HepG2 (cell line): ENCODE measurements at regions not wholly inside any gene's neighbourhood (a gene's known extent, or its start where the extent isn't known, plus 50 kb on each side); places are given as distances from the start of the nearest gene placed in this dataset.

ENCODE experiments used
- CREM ChIP-seq, 2 experiments: sonication (generic) in 1 of 2; formaldehyde crosslinking in 1 of 2; IDR thresholded peaks; 2 replicates each; pipeline versions ENCODE4 v1.4.0 to v1.6.1; 2016 to 2020; ENCODE audit warnings: antibody characterized with exemption in 1 of 2, mild to moderate bottlenecking in 1 of 2, missing genetic modification reagents in 1 of 2
- KDM6A ChIP-seq: IDR thresholded peaks from 2 replicates; pipeline ENCODE4 v1.6.1; 2016; ENCODE audit warnings: low read depth
- MYC ChIP-seq: sonication (generic); formaldehyde crosslinking; IDR thresholded peaks from 2 replicates; pipeline ENCODE4 v1.9.0; 2021; ENCODE audit warnings: missing genetic modification reagents, borderline replicate concordance
- NFE2L2 ChIP-seq: fragments of 150-350 bp; IDR thresholded peaks from 2 replicates; pipeline ENCODE4 v1.6.1; 2014; ENCODE audit warnings: low read length
- NR3C1 ChIP-seq: sonication (generic); formaldehyde crosslinking; IDR thresholded peaks from 2 replicates; pipeline ENCODE4 v1.4.0; 2020; ENCODE audit warnings: missing genetic modification reagents
- PATZ1 ChIP-seq: sonication (generic); formaldehyde crosslinking; IDR thresholded peaks from 2 replicates; pipeline ENCODE4 v1.4.0; 2020; ENCODE audit warnings: missing genetic modification reagents
- THAP7 ChIP-seq: sonication (generic); formaldehyde crosslinking; IDR thresholded peaks from 2 replicates; pipeline ENCODE4 v1.8.1; 2023; ENCODE audit warnings: mild to moderate bottlenecking, missing genetic modification reagents
- ZNF337 ChIP-seq: sonication (generic); formaldehyde crosslinking; IDR thresholded peaks from 2 replicates; pipeline ENCODE4 v1.5.1; 2020; ENCODE audit warnings: missing genetic modification reagents, low read depth, mild to moderate bottlenecking, borderline replicate concordance
- TF ChIP-seq, protein P1 (sequence below), 2 experiments: IDR thresholded peaks; 2 replicates each; pipeline ENCODE4 v1.6.1; 2011 to 2012; ENCODE audit warnings: low read length in 2 of 2, borderline replicate concordance in 1 of 2, low read depth in 1 of 2, mild to moderate bottlenecking in 1 of 2, moderate library complexity in 1 of 2
- TF ChIP-seq, protein P2 (sequence below): sonication (generic); formaldehyde crosslinking; IDR thresholded peaks from 2 replicates; pipeline ENCODE4 v1.5.0; 2020; ENCODE audit warnings: mild to moderate bottlenecking, missing genetic modification reagents, moderate library complexity
- TF ChIP-seq, protein P3 (sequence below): conservative IDR thresholded peaks from 2 replicates; pipeline ENCODE4 v1.6.1; 2018; ENCODE audit warnings: missing genetic modification reagents
- TF ChIP-seq, protein P4 (sequence below): sonication (generic); formaldehyde crosslinking; IDR thresholded peaks from 2 replicates; pipeline ENCODE4 v1.4.0; 2020; ENCODE audit warnings: missing genetic modification reagents, borderline replicate concordance

- TF ChIP-seq KDM6A (CRISPR knock-in tag) (no peak), THAP7 (no peak), CREM (IDR thresholded peaks at IDR 0.05) (no peak), CREM (CRISPR knock-in tag; IDR thresholded peaks at IDR 0.05) (no peak), PATZ1 (no peak), ZNF337 (no peak), NFE2L2 (no peak), MYC (no peak), NR3C1 (CRISPR knock-in tag) (no peak)
- TF ChIP-seq, protein P1, sequence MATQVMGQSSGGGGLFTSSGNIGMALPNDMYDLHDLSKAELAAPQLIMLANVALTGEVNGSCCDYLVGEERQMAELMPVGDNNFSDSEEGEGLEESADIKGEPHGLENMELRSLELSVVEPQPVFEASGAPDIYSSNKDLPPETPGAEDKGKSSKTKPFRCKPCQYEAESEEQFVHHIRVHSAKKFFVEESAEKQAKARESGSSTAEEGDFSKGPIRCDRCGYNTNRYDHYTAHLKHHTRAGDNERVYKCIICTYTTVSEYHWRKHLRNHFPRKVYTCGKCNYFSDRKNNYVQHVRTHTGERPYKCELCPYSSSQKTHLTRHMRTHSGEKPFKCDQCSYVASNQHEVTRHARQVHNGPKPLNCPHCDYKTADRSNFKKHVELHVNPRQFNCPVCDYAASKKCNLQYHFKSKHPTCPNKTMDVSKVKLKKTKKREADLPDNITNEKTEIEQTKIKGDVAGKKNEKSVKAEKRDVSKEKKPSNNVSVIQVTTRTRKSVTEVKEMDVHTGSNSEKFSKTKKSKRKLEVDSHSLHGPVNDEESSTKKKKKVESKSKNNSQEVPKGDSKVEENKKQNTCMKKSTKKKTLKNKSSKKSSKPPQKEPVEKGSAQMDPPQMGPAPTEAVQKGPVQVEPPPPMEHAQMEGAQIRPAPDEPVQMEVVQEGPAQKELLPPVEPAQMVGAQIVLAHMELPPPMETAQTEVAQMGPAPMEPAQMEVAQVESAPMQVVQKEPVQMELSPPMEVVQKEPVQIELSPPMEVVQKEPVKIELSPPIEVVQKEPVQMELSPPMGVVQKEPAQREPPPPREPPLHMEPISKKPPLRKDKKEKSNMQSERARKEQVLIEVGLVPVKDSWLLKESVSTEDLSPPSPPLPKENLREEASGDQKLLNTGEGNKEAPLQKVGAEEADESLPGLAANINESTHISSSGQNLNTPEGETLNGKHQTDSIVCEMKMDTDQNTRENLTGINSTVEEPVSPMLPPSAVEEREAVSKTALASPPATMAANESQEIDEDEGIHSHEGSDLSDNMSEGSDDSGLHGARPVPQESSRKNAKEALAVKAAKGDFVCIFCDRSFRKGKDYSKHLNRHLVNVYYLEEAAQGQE (IDR thresholded peaks at IDR 0.05; ENCODE audit: borderline replicate concordance in 1 of 2, low read depth in 1 of 2, low read length in 2 of 2): no peak
- TF ChIP-seq, protein P2, sequence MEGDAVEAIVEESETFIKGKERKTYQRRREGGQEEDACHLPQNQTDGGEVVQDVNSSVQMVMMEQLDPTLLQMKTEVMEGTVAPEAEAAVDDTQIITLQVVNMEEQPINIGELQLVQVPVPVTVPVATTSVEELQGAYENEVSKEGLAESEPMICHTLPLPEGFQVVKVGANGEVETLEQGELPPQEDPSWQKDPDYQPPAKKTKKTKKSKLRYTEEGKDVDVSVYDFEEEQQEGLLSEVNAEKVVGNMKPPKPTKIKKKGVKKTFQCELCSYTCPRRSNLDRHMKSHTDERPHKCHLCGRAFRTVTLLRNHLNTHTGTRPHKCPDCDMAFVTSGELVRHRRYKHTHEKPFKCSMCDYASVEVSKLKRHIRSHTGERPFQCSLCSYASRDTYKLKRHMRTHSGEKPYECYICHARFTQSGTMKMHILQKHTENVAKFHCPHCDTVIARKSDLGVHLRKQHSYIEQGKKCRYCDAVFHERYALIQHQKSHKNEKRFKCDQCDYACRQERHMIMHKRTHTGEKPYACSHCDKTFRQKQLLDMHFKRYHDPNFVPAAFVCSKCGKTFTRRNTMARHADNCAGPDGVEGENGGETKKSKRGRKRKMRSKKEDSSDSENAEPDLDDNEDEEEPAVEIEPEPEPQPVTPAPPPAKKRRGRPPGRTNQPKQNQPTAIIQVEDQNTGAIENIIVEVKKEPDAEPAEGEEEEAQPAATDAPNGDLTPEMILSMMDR (CRISPR knock-in tag): no peak
- TF ChIP-seq, protein P3, sequence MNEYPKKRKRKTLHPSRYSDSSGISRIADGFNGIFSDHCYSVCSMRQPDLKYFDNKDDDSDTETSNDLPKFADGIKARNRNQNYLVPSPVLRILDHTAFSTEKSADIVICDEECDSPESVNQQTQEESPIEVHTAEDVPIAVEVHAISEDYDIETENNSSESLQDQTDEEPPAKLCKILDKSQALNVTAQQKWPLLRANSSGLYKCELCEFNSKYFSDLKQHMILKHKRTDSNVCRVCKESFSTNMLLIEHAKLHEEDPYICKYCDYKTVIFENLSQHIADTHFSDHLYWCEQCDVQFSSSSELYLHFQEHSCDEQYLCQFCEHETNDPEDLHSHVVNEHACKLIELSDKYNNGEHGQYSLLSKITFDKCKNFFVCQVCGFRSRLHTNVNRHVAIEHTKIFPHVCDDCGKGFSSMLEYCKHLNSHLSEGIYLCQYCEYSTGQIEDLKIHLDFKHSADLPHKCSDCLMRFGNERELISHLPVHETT: no peak
- TF ChIP-seq, protein P4, sequence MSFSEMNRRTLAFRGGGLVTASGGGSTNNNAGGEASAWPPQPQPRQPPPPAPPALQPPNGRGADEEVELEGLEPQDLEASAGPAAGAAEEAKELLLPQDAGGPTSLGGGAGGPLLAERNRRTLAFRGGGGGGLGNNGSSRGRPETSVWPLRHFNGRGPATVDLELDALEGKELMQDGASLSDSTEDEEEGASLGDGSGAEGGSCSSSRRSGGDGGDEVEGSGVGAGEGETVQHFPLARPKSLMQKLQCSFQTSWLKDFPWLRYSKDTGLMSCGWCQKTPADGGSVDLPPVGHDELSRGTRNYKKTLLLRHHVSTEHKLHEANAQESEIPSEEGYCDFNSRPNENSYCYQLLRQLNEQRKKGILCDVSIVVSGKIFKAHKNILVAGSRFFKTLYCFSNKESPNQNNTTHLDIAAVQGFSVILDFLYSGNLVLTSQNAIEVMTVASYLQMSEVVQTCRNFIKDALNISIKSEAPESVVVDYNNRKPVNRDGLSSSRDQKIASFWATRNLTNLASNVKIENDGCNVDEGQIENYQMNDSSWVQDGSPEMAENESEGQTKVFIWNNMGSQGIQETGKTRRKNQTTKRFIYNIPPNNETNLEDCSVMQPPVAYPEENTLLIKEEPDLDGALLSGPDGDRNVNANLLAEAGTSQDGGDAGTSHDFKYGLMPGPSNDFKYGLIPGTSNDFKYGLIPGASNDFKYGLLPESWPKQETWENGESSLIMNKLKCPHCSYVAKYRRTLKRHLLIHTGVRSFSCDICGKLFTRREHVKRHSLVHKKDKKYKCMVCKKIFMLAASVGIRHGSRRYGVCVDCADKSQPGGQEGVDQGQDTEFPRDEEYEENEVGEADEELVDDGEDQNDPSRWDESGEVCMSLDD: no peak
Observed at GRCh38 chr21:17428980-17429379, 83.9 kb upstream of the CXADR start.
